ENCODE measurements at regions not wholly inside any gene's neighbourhood (a gene's known extent, or its start where the extent isn't known, plus 50 kb on each side); places are given as distances from the start of the nearest gene placed in this dataset.

DNA sequence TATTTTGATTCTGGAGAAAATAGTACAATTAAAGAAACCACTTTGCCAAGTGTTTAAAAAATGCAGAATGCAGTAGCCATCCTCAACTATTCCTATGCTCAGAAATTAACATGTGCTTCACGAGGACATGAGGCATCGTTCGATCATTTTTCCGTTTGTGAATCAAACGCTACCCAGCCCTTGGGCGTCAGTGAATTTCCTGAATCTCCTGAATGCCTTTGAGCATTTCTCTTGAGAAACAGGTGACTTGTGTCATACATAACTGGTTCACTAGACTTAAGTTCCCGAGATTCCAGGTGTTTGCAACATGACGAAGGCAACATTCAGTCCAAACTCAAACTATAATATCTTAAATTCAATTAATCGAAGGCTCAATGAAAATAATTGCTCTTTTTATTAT lies 110.0 kb upstream of the ALKAL2 start:
- TF ChIP-seq, protein P1, sequence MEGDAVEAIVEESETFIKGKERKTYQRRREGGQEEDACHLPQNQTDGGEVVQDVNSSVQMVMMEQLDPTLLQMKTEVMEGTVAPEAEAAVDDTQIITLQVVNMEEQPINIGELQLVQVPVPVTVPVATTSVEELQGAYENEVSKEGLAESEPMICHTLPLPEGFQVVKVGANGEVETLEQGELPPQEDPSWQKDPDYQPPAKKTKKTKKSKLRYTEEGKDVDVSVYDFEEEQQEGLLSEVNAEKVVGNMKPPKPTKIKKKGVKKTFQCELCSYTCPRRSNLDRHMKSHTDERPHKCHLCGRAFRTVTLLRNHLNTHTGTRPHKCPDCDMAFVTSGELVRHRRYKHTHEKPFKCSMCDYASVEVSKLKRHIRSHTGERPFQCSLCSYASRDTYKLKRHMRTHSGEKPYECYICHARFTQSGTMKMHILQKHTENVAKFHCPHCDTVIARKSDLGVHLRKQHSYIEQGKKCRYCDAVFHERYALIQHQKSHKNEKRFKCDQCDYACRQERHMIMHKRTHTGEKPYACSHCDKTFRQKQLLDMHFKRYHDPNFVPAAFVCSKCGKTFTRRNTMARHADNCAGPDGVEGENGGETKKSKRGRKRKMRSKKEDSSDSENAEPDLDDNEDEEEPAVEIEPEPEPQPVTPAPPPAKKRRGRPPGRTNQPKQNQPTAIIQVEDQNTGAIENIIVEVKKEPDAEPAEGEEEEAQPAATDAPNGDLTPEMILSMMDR (IDR thresholded peaks at IDR 0.05; ENCODE audit: insufficient read depth, low read depth, low read length, missing control alignments): no peak
- H3K4me3 ChIP-seq (ENCODE audit: low read depth, low read length): no peak overlapping the region
- no peak for DNase-seq (ENCODE audit: low read depth)

DNA sequence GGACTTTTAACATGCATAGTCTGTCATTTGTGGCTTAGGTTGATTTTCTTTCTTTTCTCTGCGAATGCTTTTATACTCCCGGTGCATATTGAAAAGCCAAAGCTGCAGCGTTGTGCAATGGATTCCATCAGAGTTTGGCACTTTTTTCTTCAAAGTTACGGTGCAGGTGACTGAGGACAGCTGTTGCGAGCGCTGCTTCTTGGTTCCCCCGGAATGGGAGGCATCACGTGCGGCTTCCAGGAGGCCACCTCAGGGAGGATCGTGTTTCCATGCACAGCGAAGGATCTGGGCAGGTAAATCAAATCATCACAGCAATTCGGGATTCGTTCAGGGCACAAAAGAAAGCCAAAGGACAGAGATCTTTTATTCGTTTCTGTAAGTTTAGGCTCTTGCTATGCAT lies 109.6 kb upstream of the ALKAL2 start:
- TF ChIP-seq, protein P1 (IDR thresholded peaks at IDR 0.05; ENCODE audit: insufficient read depth, low read depth, low read length, missing control alignments): no peak
- no peak for DNase-seq (ENCODE audit: low read depth)
- no peak overlapping the region for H3K4me3 ChIP-seq (ENCODE audit: low read depth, low read length)

GRCh38 chr2:396903-397302 lies 109.0 kb upstream of the ALKAL2 start:
- DNase-seq (ENCODE audit: low read depth): no peak
- H3K4me3 ChIP-seq (ENCODE audit: low read depth, low read length): no peak overlapping the region
- TF ChIP-seq, protein P1 (IDR thresholded peaks at IDR 0.05; ENCODE audit: insufficient read depth, low read depth, low read length, missing control alignments): no peak

- no peak overlapping the region for H3K4me3 ChIP-seq (ENCODE audit: low read depth, low read length)
- DNase-seq (ENCODE audit: low read depth): no peak
- TF ChIP-seq, protein P1 (IDR thresholded peaks at IDR 0.05; ENCODE audit: insufficient read depth, low read depth, low read length, missing control alignments): no peak
Measured at GRCh38 chr2:395886-396285, 108.0 kb upstream of the ALKAL2 start.

DNA sequence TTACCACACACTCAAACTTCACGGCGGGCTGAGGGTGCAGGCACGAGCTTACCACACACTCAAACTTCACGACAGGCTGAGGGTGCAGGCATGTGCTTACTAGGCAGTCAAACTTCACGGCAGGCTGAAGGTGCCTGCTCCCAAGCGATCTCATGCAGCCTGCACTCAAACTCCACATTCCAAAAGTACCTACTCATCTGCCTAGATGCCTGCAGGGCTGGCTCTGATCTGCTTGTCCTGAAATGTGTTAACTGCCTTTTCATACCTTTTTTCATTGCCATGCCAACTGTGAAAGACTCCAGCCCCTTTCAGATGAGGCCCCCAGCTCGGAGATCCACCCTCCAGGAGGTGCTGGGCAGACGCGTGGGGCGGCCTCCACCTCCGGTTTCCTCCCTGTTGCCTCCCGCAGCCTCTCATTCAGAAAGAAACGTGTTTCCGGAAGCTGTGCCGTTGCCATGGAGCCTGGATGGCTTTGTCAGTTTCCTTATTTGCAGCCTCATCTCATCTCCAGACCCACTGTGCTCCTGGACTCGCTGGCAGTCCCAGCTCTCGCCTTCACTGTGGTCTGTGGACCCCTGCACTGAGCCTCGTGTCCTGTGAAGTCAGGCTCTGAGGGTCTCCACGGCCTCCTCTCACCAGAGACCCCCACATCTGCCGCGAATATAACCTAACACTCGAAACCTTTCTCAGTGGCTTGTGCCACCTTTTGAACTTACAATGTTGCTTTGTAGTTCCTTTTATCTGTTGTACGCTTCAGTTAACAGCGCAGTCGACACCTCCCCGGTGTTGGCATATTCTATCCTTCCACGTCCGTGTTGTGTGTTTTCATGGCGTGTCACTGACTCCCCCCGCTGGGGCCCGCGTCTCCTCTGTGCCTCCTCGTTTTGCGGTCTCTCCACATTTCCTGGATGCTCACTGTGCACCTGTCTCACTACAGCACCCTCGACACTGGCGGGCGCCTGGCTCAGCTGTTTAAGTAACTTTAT lies 106.1 kb upstream of the ALKAL2 start:
- no peak for DNase-seq (ENCODE audit: low read depth)
- TF ChIP-seq, protein P1 (IDR thresholded peaks at IDR 0.05; ENCODE audit: insufficient read depth, low read depth, low read length, missing control alignments): no peak
- H3K4me3 ChIP-seq (ENCODE audit: low read depth, low read length): no peak overlapping the region

GRCh38 chr2:392926-393280 lies 105.0 kb upstream of the ALKAL2 start:
- TF ChIP-seq, protein P1 (IDR thresholded peaks at IDR 0.05; ENCODE audit: insufficient read depth, low read depth, low read length, missing control alignments): no peak

More at GRCh38 chr2:392926-393280, 105.0 kb upstream of the ALKAL2 start:
- DNase-seq (ENCODE audit: low read depth): no peak
- H3K4me3 ChIP-seq (ENCODE audit: low read depth, low read length): no peak overlapping the region
